NCI-H2029 treated with DMSO at 0.1 percent for 48 hours (cell line): ENCODE measurements at regions not wholly inside any gene's neighbourhood (a gene's known extent, or its start where the extent isn't known, plus 50 kb on each side); places are given as distances from the start of the nearest gene placed in this dataset.
"Not testable (repeated sequence)": the region's sequence is repeated elsewhere in the genome, so short reads cannot be mapped to it uniquely, and the experiment has no call there.

Experiments used
- DNase-seq: peaks from one replicate; lab custom pipeline; 2025; lab: John Stamatoyannopoulos, UW

DNA sequence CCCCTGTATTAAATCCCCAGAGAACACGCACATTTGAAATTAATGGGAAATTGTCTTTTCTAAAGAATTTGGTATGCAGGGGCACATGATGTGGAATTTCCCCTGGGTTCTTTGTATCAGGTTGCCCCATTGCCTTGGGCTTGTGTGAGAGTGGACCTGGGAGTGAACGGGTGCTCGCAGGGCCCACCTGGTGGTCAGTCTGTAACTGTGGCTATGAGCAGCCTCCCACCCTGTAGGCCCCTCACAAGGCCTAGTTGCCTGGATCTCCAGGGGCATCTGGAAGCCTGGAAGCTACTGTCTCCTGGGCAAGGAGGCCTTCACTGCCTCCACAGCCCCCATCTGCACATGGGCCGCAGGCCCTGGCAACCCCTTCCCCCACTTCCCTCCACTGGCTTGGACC lies 96.7 kb downstream of the SLC25A47 start:
- no peak for DNase-seq

- no peak for DNase-seq
Observed at GRCh38 chr14:100421756-100422470, 98.8 kb downstream of the SLC25A47 start.

GRCh38 chr14:100422556-100423316 lies 99.6 kb downstream of the SLC25A47 start:
- no peak for DNase-seq

- no peak for DNase-seq
Observed at GRCh38 chr14:100423317-100424010, 100.3 kb downstream of the SLC25A47 start.

DNA sequence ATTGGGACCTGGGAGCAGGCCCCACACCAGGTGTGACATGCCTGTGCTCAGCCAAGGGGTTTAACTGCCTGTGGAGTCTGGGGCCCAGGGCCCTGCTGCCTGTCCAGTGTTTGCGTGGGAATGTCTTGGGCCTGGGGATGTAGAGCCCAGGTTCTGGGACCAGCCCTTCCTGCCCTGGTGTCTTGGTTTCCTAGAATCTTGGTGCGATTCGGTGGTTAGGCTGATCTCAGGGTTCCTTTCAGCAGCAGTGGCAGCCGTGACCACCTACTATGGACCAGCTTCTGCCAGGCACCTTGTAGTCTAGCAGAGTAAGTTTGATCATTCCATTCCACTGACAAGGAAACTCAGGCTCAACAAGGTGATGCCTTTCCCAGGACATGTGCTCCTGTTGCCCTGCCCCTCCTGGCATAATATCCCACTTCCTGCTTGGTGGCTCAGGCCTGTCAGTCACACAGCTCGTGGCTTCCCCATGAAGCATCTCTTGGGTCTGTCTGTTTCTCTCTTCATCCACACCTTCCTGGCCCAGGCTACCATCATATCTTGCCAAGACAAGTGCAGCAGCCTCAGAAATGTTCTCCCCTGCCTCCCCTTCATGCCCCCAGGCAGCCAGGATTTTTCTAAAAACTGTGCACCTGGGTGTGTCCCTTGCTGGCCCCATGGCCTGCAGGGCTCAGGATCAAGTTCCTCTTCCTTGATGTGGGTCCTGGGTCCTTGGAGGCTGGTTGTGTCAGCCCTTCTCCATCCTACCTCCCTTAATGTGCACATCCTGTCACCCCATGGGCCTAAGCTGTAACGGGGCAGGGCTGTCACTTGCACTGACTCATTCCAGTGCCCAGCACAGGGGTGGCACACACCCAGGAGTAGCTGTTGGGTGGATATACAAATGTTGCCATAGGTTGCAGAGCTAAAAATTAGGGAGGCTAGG lies 101.6 kb downstream of the SLC25A47 start:
- no peak for DNase-seq

GRCh38 chr14:100425429-100425827 lies 102.3 kb downstream of the SLC25A47 start:
- DNase-seq, result no peak

DNA sequence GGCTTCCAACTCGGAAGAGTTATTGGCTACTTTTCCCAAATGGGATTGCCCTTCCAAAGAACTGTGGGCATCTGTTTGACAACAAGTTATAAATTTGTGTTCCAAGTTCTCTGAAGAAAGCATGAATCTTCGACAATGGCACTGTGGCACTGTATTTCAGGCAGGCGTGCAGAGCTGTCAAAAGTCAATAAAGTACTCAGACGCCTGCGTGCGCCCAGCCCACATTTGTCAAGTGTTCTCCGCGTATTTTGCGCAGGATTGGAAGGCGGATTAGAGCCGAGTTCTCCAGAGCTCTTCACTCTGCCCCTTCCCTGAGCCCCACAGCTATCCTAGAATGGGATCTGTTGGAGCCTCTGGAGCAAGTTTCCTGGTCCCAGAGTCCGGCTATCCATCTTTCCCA lies 103.2 kb downstream of the SLC25A47 start:
- DNase-seq, result no peak

DNA sequence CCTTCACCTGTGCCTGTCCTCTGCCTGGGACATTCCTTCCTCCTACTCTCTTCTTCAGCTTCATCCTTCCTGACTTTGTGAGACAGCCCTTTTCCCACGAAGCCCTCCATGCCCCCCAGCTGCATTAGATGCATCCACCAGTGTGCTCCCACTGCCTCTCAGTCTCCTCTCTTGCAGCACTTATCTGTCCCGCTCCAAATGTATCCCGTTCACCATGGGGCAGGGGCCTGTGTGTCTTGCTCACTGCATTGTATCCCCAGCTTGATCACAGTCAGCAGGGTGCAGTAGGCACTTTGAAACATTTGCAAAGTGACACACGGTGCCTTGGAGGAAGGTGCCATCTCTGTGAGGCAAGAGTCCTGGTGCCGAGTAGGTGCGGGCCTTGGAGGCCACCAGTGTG lies 104.0 kb downstream of the SLC25A47 start:
- no peak for DNase-seq

GRCh38 chr14:100428727-100429126 lies 105.6 kb downstream of the SLC25A47 start:
- DNase-seq, result no peak

DNA sequence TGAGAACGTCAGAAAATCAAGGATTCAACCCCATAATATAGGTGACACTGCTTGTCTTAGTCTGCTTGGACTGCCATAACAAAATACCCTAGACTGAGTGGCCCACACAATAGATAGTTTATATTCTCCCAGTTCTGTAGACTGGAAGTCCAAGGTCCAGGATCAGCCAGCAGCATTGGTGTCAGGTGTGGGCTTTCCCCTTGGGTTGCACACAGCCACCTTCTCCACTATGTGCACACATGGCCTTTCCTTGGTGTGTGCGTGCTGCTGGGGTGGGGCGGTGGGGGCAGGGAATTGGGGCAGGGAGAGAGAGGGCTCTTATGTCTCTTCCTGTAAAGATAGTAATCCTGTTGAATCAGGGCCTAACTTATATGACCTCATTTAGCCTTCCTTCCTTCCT lies 106.4 kb downstream of the SLC25A47 start:
- DNase-seq, result no peak

DNA sequence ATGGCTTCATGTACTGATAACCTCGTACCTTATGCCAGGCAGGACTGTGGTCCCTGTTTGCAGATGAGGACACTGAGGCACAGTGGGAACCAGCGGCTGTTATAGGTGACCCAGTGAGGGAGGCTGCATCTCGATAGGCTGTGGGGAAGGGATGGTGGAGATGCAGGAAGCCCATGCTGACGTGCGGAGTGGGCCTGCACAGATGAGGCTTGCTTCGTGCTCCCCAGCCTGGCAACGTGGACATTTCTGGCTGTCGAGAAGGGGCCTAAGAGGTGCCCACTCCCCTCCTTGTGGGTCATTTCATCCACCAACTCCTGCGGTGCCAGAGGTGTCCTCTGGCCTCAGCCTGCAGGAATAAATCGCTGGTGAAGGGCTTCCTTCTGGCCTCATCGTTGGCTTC lies 107.4 kb downstream of the SLC25A47 start:
- no peak for DNase-seq

GRCh38 chr14:100431461-100431860 lies 108.3 kb downstream of the SLC25A47 start:
- not testable (repeated sequence) for DNase-seq

DNA sequence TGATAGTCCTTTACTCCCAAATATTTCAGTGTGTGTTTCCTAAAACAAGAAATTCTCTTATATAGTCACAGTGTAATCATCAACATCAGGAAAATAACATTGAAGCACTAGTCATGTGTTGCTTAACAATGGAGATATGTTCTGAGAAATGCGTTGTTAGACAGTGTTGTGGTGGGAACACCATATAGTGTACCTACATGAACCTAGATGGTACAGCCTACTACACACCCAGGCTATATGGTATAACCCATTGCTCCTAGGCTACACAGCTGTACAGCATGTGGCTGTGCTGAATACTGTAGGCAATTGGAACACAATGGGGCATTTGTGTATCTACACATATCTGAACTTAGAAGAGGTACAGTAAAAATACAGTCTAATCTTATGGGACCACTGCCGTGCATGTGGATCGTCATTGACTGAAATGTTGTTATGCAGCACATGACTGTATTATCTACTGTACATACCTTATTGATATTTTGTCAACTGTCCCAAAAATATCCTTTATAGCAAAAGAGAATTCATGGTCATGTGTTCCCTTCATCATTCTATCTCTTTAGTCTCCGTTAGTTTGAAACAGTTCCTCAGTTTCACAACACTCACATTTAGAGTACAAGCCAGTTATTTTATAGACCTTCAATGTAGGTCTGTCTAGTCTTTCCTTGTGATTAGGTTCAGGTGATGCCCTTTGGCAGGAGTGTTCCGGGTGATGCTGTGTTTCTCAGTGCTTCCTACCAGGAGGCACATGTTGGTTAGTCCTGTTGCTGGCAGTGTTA lies 109.7 kb downstream of the SLC25A47 start:
- DNase-seq, result no peak

DNA sequence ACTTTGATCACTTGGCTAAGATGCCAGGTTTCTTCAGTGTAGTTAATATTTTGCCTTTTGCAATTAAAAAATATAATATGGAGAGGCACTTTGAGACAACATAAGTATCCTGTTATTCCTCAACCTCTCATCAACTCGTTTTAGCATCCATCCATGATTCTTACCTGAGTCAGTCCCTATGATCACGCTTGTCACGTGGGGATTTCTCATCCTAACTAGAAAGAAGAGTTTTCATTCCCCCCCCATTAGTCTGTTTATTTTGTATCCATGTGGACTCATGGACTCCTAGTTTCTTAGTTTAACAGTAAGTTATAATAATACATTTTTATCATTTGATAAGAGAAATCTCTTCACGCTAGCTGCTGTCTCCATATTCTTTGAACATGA lies 110.3 kb downstream of the SLC25A47 start:
- no peak for DNase-seq

- DNase-seq, result no peak
Observed at GRCh38 chr14:100434033-100434601, 111.0 kb downstream of the SLC25A47 start.

DNA sequence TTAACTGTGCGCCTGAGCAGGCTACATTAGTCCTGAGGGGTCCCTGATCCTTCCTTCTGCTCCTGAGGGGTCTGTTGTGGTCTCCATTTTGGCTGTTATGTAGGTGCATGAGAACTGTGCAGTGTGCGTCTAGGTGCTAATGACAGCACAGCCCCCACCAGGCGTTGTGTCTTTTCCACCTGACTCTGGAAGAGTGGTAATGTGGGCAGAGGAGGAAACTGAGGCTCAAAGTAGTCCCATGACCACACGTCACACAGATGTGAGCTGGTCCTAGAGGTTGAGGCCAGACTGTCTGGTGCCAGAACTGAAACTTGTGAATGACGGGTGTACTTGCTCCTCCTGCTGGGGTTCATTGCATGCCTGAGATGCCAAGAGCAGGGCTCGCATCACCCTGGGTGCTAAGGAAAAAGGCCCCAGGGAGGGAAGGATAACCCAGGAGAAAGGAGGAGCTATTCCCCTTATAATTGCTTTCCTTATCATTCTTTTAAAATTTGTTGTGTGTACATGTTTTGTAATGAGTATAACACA lies 111.8 kb downstream of the SLC25A47 start:
- DNase-seq, result no peak

DNA sequence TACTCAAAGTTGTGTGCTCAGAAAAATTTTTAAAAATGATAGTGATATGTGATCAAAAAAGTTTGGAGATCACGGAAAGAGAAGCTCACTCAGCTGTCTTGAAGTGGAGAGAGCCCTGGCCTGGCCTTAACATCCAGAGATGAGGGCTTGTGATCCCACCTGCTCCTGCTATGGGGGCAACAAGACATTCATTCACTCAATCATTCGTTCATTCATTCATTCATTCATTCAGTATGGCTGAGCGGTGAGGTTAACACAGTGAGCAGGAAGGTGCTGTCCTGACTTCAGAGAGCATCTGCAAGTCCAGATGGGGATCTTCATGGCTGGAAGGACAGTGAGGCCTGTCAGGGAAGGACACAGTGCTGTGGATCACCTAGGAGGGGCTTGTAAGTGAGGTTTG lies 112.3 kb downstream of the SLC25A47 start:
- DNase-seq, result no peak

- peak; percentile 14 for DNase-seq
Observed at GRCh38 chr14:100436745-100437406, 113.7 kb downstream of the SLC25A47 start.

DNA sequence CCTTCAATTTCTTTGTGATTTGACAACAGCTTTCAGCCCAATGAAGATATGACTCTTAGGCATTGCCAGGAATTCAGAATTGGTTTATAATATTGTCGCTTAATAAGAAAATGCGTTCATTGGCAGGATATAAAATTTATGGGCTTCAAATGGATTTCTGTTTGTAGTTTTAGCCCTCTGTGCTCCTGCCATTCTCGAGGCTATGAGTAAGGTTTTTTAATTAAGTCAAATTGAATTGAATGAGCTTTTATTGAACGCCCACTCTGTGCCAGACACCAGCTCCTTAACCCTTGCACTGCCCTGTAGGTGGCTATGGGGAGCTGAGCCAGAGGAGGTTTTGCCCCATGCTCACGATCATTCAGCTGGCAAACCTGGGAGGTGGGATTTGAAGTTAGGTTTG lies 115.1 kb downstream of the SLC25A47 start:
- no peak for DNase-seq
